ENCODE measurements at regions not wholly inside any gene's neighbourhood (a gene's known extent, or its start where the extent isn't known, plus 50 kb on each side); places are given as distances from the start of the nearest gene placed in this dataset.

GRCh38 chr9:88052321-88052965, 78.1 kb upstream of the CDK20 start:
- no peak overlapping the region for H3K27ac ChIP-seq
- no peaks in the 10 kb centered on the region for H3K4me1 ChIP-seq
- intact Hi-C loops (cut with DNase I), result no loop called here
- TF ChIP-seq POLR2A (IDR thresholded peaks at IDR 0.05), result no peak
- TF ChIP-seq CTCF (IDR thresholded peaks at IDR 0.05), result no peak
- 37% methylated on average over 3 of the region's 5 CpGs for WGBS (ENCODE audit: insufficient coverage, low coverage, low lambda C conversion rate, missing lambda C conversion rate)
- H3K9me3 ChIP-seq, result no peaks in the 10 kb centered on the region
- no peaks in the 10 kb centered on the region for H3K27me3 ChIP-seq
- H3K36me3 ChIP-seq, result no peaks in the 10 kb centered on the region
- DNase-seq (no peak), ATAC-seq (no peak)
- H3K4me3 ChIP-seq, result no peak overlapping the region

- DNase-seq, result no peak
- Histone ChIP-seq H3K4me3 (no peak overlapping the region), H3K36me3 (no peaks in the 10 kb centered on the region), H3K27me3 (no peaks in the 10 kb centered on the region), H3K27ac (no peak overlapping the region), H3K9me3 (no peaks in the 10 kb centered on the region), H3K4me1 (no peaks in the 10 kb centered on the region)
- no peak for ATAC-seq
- no peak for TF ChIP-seq POLR2A (IDR thresholded peaks at IDR 0.05)
- no peak for TF ChIP-seq CTCF (IDR thresholded peaks at IDR 0.05)
- 76% methylated on average over 7 of the region's 8 CpGs for WGBS (ENCODE audit: insufficient coverage, low coverage, low lambda C conversion rate, missing lambda C conversion rate)
- intact Hi-C loops (cut with DNase I), result no loop called here
These were observed 76.8 kb upstream of the CDK20 start for GRCh38 chr9:88051138-88051537.

- no peak overlapping the region for H3K27ac ChIP-seq
- TF ChIP-seq CTCF (IDR thresholded peaks at IDR 0.05) (no peak), POLR2A (IDR thresholded peaks at IDR 0.05) (no peak)
- WGBS (ENCODE audit: insufficient coverage, low coverage, low lambda C conversion rate, missing lambda C conversion rate), result 92% methylated on average over 6 of the region's 14 CpGs
- H3K27me3 ChIP-seq, result no peaks in the 10 kb centered on the region
- no peak for DNase-seq
- intact Hi-C loops (cut with DNase I), result no loop called here
- H3K4me3 ChIP-seq, result no peak overlapping the region
- H3K36me3 ChIP-seq, result no peaks in the 10 kb centered on the region
- no peaks in the 10 kb centered on the region for H3K4me1 ChIP-seq
- no peak for ATAC-seq
- no peaks in the 10 kb centered on the region for H3K9me3 ChIP-seq
These were observed 75.5 kb upstream of the CDK20 start for GRCh38 chr9:88049677-88050307.

GRCh38 chr9:88046542-88046941, 72.2 kb upstream of the CDK20 start:
- 81% methylated on average over 3 of the region's 3 CpGs for WGBS (ENCODE audit: insufficient coverage, low coverage, low lambda C conversion rate, missing lambda C conversion rate)
- peaks cover 0 to 9% (median 0%) of the 10 kb centered on the region in 4 donors for H3K9me3 ChIP-seq
- H3K4me1 ChIP-seq, result no peaks in the 10 kb centered on the region
- TF ChIP-seq CTCF (IDR thresholded peaks at IDR 0.05), result no peak
- no peak for TF ChIP-seq POLR2A (IDR thresholded peaks at IDR 0.05)
- intact Hi-C loops (cut with DNase I), result no loop called here
- H3K27ac ChIP-seq, result no peak overlapping the region
- DNase-seq, result no peak
- no peak overlapping the region for H3K4me3 ChIP-seq
- ATAC-seq, result no peak
- no peaks in the 10 kb centered on the region for H3K36me3 ChIP-seq
- no peaks in the 10 kb centered on the region for H3K27me3 ChIP-seq

Measured in right lobe of liver (tissue), 6 donors.